AG10803 (cell line): ENCODE measurements at regions not wholly inside any gene's neighbourhood (a gene's known extent, or its start where the extent isn't known, plus 50 kb on each side); places are given as distances from the start of the nearest gene placed in this dataset.

ENCODE experiments used
- DNase-seq: peaks from one replicate; pipeline ENCODE4 v3.0.0; 2010; ENCODE audit warnings: low read depth
- H3K4me3 ChIP-seq: 2 replicates; pipeline ENCODE4 v1.5.1; 2011; ENCODE audit warnings: mild to moderate bottlenecking, low read length, control low read depth
- TF ChIP-seq, protein P1 (sequence below): conservative IDR thresholded peaks from 2 replicates; pipeline ENCODE4 v1.5.1; 2011; ENCODE audit warnings: mild to moderate bottlenecking, low read length, control low read depth, inconsistent platforms

DNA sequence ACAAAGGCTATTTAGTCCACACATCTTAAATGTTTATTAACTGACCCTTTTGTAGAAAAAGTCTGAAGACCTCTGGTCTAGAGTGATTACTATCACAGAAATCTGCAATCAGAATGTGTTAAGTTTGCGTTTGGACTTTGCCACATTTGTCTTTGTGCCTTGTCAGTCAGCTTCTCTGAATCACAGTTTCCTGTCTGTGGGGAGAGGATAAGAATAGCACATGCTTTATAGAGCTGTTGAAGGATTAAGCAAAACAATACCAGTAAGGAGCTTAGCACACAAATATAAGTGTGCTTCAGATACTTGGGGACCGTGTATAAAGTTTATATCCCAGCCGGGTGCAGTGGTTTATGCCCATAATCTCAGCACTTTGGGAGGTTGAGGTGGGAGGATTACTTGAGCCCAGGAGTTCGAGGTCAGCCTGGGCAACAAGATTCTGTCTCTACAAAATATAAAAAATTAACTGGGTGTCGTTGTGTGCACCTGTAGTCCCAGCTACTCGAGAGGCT, 63.0 kb upstream of the BTG1 start:
- peak; percentile 63 for DNase-seq
- no peak overlapping the region for H3K4me3 ChIP-seq
- TF ChIP-seq, protein P1, sequence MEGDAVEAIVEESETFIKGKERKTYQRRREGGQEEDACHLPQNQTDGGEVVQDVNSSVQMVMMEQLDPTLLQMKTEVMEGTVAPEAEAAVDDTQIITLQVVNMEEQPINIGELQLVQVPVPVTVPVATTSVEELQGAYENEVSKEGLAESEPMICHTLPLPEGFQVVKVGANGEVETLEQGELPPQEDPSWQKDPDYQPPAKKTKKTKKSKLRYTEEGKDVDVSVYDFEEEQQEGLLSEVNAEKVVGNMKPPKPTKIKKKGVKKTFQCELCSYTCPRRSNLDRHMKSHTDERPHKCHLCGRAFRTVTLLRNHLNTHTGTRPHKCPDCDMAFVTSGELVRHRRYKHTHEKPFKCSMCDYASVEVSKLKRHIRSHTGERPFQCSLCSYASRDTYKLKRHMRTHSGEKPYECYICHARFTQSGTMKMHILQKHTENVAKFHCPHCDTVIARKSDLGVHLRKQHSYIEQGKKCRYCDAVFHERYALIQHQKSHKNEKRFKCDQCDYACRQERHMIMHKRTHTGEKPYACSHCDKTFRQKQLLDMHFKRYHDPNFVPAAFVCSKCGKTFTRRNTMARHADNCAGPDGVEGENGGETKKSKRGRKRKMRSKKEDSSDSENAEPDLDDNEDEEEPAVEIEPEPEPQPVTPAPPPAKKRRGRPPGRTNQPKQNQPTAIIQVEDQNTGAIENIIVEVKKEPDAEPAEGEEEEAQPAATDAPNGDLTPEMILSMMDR: no peak

DNA sequence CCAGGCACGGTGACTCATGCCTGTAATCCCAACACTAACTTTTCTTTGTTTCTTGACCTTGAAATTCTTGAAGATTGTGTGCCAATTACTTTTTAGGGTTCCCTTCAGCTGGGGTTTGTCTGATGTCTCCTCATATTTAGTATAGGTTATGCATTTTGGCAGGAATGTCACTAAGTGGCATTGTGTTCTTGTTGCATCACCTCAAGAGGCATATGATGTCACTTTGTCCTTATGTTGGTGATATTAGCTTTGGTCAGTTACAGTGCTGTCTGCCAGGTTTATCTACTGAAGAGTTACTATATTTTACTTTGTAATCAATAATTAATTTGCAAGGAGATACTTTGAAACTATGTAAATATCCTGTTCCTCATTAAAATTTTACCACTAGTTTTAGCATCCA, 61.0 kb upstream of the BTG1 start:
- H3K4me3 ChIP-seq: no peak overlapping the region
- TF ChIP-seq, protein P1: no peak
- no peak for DNase-seq

DNA sequence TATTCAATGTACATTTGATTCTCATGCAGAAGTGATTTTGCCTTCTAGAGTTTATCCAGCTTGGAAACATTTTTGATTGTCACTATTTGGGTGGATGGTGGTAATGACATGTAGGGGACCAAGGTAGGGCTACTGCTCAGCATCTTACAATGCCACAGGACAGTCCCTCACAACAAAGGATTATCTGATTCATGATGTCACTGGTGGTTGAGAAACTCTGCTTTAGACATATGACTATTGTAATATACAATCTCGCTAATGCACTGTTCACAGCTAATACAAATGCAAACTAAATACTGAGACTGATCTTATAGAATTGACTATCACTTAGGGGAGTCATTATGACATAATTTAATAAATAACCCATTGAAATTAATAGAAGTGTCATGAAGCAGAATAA, 60.4 kb upstream of the BTG1 start:
- DNase-seq: no peak
- H3K4me3 ChIP-seq: no peak overlapping the region
- TF ChIP-seq, protein P1: no peak

DNA sequence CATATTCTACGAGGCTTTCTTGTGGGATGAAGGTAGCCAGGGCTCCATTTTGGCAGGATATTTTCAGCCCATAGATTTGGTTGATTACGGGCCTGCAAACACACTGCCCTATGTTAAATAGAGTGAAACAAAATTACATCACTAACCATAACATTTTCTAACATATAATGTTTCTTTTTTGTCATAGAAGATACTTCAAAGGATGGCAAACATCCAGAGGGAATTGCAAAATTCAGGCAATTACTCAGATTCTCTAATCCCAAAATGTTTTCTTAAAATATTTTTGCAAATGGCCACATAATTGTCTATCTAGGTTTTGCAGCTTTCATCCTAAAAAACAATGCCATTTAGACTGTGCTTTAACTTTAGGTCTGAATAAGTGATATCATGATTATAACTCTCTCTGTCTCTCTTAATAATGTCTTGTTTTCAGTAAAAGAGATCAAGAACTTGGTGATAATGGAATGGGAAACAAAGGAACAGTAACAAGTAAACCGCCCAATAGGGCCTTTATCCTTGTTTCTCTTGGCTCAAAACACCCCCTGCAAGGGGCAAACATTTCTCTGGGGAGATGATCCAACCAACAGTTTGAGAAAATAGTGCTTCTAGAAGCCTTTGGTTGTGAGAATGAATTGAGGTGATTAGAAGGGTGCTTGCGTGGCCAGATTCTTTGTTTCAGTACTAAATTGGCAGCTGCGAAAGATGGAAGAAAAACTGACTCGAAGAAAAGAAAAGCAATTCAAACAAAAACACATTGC, 54.4 kb upstream of the BTG1 start:
- TF ChIP-seq, protein P1: no peak
- H3K4me3 ChIP-seq: no peak overlapping the region

DNA sequence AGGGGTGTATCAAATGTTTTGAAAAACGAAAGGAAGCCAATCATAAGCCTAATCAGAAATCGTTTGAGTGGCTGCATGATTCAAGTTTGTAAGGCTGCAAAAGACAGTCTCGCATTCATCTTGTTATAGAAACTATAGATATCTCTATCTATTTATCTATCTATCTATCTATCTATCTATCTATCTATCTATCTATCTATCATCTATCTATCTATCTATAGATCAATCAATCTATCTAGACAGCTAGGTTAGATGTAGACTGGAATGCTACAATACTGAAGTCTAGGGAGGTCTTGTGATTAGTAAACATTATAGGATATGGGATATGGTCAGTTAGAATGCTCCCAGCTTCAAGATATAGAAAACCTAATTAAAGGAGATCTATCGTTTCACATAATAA, 52.2 kb upstream of the BTG1 start:
- TF ChIP-seq, protein P1: no peak
- DNase-seq: no peak
- H3K4me3 ChIP-seq: no peak overlapping the region

More for the DNA sequence above, 54.4 kb upstream of the BTG1 start:
- peak; percentile 36 for DNase-seq

DNA sequence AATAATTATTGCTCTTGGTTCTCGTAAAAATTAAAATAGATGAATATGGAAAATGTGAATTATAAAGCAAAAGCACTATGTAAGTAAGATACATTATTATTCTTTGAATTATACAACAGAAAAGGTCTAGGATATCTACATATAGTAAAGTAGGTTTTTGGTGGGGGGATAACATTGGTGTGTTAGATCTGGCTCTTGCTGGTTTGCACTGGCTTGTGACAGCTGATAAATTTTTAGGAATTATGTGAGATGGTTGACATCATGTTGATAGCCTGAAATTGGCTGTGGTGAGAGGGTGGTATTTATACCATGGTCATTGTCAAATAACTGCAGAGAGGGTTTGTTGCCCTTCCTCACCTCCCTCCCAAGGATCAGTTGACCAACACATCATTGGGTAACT, 50.7 kb upstream of the BTG1 start:
- no peak overlapping the region for H3K4me3 ChIP-seq
- TF ChIP-seq, protein P1: no peak
- DNase-seq: no peak
